HG02763 (cell line): ENCODE measurements at regions not wholly inside any gene's neighbourhood (a gene's known extent, or its start where the extent isn't known, plus 50 kb on each side); places are given as distances from the start of the nearest gene placed in this dataset.
"Not testable (repeated sequence)": the region's sequence is repeated elsewhere in the genome, so short reads cannot be mapped to it uniquely, and the experiment has no call there.

Source experiments
- ATAC-seq: cut with Tn5 transposase; IDR thresholded peaks from one replicate; pipeline ENCODE4 v1.9.1; 2021; ENCODE audit warnings: mild to moderate bottlenecking, moderate library complexity; ENCODE audit not compliant: unreplicated experiment

GRCh38 chr2:226115102-226115831 is 684.4 kb downstream of the IRS1 start:
- no peak for ATAC-seq

DNA sequence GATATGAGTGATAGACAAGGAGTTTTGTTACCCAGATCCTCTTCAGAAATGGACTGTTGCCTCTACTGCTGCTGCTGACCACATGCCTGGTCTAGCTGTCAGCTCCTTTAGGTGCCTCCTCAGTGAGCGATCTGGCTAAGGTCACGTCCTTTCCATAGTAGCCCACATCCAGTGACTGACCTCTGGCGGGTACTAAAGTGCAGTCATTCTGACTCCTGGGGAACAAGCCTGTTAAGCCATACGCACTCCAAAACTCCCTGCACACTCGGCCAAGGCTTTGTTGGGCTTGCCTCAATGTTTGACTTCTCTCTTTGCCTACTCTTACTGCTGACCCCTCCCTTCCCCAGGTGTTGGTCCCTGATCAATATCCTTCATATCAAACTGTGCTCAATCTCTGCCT is 685.2 kb downstream of the IRS1 start:
- no peak for ATAC-seq

DNA sequence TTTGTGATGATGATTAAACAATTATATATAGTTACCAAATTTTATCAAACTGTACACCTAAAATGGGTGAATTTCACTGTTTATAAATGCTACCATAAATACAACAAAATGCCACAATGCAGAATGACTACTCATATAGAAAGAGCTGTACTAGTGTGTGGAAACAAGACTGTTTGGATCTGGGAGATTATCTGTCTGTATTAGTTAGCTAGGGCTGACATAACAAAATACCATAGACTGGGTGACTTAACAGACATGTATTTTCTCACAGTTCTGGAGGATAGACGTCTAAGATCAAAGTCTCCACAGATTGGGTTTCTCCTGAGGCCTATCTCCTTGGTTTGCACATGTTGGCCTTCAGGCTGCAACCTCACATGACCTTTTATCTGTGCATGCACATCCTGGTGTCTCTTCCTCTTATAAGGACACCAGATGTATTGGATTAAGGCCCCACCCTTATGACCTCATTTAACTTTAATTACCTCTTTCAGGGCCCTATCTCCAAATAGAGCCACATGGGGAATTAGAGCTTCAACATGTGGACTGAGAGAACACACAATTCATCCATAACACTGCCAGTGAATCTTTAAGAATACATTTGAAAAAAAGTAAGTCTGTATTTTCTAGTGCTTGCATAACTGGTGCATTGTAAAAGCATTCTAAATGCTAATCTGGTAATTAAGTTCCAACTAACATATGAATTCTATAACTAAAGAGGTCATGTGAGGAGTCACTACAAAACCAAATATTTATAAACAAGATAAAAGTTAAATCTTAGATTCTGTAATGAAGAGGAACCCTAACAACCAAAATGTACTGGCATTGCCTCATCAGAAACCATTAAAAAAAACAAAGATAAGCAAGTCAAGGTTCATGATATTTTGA is 699.6 kb downstream of the NYAP2 start:
- ATAC-seq, result no peak

DNA sequence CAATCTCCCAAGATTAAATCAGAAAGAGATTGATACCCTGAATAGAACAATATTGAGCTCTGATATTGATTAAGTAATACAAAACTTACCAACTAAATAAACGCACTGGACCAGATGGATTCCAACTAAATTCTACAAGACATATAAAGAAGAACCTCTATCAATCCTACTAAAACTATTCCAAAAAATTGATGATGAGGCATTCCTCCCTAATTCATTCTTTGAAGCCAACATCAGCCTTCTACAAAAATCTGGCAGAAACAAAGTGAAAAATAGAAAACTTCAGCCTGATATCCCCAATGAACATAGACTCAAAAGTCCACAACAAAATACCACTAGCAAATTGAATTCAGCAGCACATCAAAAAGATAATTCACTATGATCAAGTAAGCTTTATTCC is 695.5 kb downstream of the NYAP2 start:
- no peak for ATAC-seq

GRCh38 chr2:226093364-226093763 is 693.9 kb downstream of the NYAP2 start:
- no peak for ATAC-seq

- ATAC-seq, result no peak
These were observed 688.8 kb downstream of the NYAP2 start for GRCh38 chr2:226088366-226088674.

DNA sequence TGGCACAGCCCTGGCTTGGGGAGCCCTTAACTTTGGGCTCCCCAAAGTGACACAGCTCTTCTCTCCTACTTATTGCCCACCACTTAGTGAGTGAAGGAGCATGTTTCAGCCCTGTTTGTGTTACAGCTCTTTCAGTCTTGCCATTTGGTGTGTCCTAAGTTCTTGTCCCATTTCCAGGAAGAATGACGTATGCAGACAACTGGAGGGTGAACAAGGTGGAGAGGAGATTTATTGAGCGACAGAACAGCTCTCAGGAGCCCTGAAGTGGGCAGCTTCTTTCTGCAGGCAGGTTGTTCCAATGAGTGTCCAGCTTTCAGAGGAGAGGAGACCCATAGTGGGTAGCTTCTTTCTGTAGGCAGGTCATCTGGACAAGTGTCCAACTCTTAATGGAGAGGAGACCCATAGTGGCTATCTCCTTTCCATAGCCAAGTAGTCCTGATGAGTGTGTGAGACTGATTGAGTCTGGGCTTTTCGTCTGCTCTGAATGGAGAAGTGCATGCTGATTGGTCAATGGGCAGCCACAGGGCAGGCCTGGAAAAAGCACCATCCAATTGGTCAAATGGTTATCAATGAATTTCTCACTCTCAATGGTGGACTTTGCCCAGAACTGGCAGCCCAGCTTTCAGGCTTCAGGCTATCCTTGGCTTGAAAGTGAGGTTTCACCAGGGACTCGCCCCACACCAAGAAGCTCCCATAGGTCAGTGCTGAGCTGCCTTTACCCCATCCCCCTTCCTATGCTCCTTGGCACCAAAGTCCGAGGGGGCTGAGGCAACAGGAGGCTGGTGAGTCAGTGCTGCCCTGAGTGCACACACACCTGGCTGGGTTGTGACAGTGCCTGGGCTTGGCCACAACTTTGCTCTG is 688.2 kb downstream of the NYAP2 start:
- no peak for ATAC-seq

DNA sequence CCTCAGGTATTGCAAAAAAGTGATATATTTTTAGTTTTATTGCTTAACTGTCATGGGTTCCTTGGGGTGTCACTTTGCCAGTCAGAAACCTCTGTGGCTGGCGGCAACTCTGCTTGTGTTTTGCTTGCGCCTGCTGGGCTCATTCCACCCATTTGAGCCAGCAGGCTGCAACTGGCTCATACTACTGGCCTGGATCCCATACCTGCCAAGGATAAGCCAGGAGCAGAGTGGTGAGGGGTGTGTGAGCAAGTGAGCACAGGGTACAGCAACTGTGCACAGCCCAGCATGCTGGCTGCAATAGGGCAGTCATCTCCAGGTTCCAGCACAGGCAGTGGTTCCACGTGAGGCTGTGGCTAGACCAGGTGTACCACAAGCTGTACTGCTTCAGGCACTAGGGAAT is 687.5 kb downstream of the NYAP2 start:
- ATAC-seq, result no peak

- ATAC-seq, result no peak
These were observed 686.7 kb downstream of the NYAP2 start for GRCh38 chr2:226086190-226086589.

GRCh38 chr2:226085425-226085824 is 685.9 kb downstream of the NYAP2 start:
- ATAC-seq, result not testable (repeated sequence)

DNA sequence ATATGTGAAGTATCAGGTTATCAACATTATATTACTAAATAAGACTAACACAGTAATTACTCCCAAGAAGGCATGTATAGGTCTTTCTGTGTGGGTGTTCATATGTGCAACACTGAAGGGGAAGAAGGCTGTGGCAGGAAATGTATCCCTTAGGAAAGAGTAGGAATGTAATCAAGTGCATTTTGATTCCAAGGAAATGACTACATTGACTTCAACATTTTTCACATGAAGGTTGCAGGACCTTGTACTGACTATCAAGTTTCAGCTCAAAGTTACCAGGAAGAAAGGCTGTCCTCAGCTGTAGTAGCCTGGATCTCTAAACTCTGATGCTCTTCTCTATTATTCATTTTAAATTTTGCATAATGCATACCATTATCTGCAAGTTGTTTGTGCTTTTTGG is 680.8 kb downstream of the NYAP2 start:
- ATAC-seq, result no peak

- no peak for ATAC-seq
These were observed 680.2 kb downstream of the NYAP2 start for GRCh38 chr2:226079671-226080181.

GRCh38 chr2:226079196-226079595 is 679.7 kb downstream of the NYAP2 start:
- no peak for ATAC-seq

DNA sequence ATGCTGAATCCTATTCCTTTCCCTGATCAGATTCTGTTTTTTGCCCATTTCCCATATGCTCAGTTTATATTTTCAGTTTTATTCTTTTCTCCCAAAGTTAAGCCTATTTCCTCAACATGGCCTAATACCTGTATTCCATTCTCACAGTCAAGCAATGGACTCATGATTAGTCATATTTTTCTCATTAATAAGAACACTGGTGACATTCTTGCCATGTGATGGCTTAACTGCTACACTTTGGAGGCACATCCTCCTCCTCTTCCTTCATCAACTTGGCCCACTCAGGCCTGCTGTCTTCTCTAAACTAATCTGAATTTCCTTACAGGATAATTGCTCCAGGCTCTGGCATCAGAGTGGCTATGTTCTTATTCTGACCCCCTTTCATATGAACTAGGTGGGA is 679.2 kb downstream of the NYAP2 start:
- no peak for ATAC-seq

GRCh38 chr2:226077841-226078240 is 678.3 kb downstream of the NYAP2 start:
- no peak for ATAC-seq

GRCh38 chr2:226077031-226077430 is 677.5 kb downstream of the NYAP2 start:
- ATAC-seq, result no peak

DNA sequence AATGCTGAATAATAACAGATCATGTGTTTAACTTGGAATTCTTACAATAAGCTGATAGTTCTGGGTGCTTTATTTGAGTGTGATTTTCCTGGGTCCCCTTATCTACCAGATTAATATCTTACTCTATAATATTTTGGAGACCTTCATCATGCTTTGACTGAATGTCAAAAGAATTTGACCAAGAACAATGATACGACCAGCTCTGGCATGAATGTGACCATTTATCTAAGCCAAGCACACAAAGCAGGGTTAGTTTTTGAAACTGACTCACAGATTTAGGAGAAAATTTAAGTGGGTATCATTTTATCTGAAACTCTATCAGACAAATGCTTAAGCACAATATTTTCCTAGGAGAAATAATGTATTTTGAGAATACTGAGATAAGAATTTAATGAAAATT is 677.0 kb downstream of the NYAP2 start:
- no peak for ATAC-seq

DNA sequence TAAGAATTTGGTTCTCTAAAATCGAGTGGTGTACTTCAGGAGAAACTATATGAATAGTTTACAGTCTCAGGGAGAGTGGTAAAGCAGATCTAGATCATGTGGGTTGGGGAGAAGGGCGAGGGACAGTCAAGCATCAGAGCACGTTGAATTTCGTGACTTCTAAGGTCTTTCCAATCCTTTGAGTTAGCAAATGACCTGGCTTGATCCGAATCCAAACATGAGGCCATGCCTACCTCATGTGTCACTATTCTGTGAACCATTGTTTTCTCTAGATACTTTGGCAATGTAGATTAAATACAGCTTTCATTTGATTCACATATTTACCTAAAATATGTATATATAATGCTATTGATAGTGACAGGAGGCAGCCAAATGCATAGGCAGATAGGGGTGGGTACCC is 674.9 kb downstream of the NYAP2 start:
- no peak for ATAC-seq

DNA sequence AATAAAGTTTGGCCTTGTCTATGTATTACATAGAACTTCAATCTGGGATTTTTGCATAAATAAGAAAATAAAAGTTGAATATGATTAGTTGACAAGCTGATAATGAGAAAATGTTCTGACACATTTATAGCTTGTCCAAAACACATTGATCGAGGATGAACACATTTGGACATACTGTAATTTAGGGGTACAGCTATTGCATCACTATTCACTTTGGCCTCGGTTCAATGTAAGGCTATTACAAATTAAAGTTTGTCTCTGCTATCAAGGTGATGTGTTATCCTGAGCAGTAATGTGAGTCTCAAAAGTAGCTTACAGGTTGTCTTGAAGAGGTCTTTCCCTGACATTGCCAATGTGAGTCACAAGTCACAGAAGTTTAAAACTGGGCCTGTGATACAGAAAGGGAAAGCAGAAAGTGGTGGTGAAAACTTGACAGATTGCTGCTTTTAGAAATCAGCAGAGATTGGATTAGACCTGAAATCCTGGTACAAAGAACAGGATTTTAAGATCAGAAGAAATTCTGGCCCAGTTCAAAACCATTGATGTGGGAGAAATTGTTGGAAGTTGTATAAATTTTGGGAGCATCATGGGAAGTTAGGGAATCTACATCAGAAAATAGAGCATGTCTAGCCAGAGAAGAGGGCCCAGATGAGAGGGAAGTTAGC is 674.1 kb downstream of the NYAP2 start:
- ATAC-seq, result no peak

- no peak for ATAC-seq
These were observed 667.4 kb downstream of the NYAP2 start for GRCh38 chr2:226066873-226067272.

GRCh38 chr2:226066391-226066790 is 666.9 kb downstream of the NYAP2 start:
- ATAC-seq, result no peak
